Activated naive CD4-positive, alpha-beta T cell treated with anti-CD3 and anti-CD28 coated beads, Interleukin-2, amount 50 U/mL, for 24 hours (primary cell): ENCODE measurements at regions not wholly inside any gene's neighbourhood (a gene's known extent, or its start where the extent isn't known, plus 50 kb on each side); places are given as distances from the start of the nearest gene placed in this dataset.

Experiments
- H3K27ac Mint-ChIP-seq: one replicate; pipeline ENCODE4 v1.8.0; 2021; ENCODE audit warnings: mild to moderate bottlenecking, mixed read lengths
- H3K27me3 Mint-ChIP-seq: one replicate; pipeline ENCODE4 v1.8.0; 2021; ENCODE audit warnings: mixed read lengths
- H3K36me3 Mint-ChIP-seq: one replicate; pipeline ENCODE4 v1.8.0; 2021; ENCODE audit warnings: mixed read lengths
- H3K4me1 Mint-ChIP-seq: one replicate; pipeline ENCODE4 v1.8.0; 2021; ENCODE audit warnings: mixed read lengths
- H3K4me3 Mint-ChIP-seq: one replicate; pipeline ENCODE4 v1.8.0; 2021; ENCODE audit warnings: mild to moderate bottlenecking, mixed read lengths
- H3K9me3 Mint-ChIP-seq: one replicate; pipeline ENCODE4 v1.8.0; 2021; ENCODE audit warnings: mixed read lengths

DNA sequence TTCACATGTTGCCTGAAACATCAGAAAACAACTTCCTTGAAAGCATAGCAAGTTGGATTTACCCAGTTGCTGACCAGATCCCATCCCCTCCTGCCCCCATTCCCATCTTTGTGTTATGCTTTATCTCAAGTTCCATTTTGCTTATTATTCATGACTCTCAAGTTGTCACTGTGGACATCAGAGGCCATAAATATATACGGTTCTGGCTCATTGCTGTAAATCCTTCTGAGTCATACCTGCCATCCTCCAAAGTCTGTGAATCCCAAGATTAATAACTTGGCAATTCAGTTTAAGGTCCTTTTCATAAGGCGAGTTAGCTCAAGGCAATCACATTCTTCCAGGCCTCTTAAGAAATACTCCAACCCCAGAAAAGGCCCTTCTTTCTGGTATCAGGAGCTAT, 126.2 kb upstream of the C2CD4B start:
- Mint-ChIP-seq H3K9me3 (no peaks in the 10 kb centered on the region), H3K27me3 (peaks cover 19% of the 10 kb centered on the region)

DNA sequence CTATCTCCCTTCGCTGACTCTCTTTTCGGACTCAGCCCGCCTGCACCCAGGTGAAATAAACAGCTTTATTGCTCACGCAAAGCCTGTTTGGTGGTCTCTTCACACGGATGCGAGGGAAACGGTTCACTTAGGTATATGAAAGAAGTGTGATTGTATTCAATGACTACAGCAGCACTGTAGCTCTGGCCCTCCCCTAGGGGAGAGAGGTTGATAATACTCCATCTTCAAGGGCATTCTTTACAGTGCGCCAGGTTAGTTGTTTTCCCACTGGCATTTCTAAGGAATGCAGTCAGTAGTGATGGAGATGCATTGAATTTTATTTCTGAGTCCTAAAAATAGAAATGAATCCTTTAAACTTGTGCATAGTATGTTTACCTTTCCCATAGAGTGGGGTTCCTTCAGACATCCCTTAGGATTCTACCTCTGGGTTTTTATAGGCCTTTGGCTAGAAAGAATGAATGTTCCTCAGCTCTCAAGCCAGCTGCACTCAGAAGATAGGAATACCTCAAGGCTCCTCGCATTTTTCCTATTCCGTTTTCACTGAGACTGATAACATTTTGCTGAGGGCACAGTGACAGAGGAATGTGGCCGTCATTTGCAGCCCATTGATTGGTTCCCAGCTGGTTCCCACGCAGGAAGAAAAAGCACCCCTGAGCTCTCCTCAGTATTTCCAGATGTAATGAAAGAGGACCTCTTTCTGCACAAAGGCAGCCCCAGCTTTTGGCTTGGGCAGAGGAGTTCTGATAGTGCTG, 131.8 kb upstream of the C2CD4B start:
- Mint-ChIP-seq H3K4me1 (no peaks in the 10 kb centered on the region), H3K36me3 (no peaks in the 10 kb centered on the region), H3K27me3 (peaks cover 9% of the 10 kb centered on the region), H3K4me3 (no peak overlapping the region), H3K9me3 (no peaks in the 10 kb centered on the region), H3K27ac (no peak overlapping the region)

More for the DNA sequence above, 126.2 kb upstream of the C2CD4B start:
- H3K4me1 Mint-ChIP-seq, result no peaks in the 10 kb centered on the region
- no peak overlapping the region for H3K4me3 Mint-ChIP-seq
- H3K36me3 Mint-ChIP-seq, result no peaks in the 10 kb centered on the region
- H3K27ac Mint-ChIP-seq, result no peak overlapping the region

DNA sequence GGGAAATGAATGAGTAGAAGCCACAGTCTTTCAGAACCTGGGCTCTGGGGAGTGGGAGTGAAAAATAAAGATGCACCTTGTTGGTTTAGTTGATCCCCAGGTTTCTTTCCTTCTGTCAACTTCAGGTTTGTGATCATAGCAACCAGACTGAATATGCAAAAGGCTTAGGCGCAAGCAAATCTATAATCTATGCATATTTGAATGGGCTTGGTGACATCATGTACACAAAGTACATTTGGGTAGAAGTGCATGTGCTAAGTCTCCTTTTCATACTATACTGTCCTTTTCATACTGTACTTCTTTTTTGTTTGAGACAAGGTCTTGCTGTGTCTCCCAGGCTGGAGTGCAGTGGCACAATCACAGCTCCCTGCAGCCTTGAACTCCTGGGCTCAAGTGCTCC, 132.4 kb upstream of the C2CD4B start:
- H3K4me1 Mint-ChIP-seq, result no peaks in the 10 kb centered on the region
- H3K27ac Mint-ChIP-seq, result no peak overlapping the region
- H3K27me3 Mint-ChIP-seq, result peaks cover 15% of the 10 kb centered on the region
- H3K4me3 Mint-ChIP-seq, result no peak overlapping the region
- H3K9me3 Mint-ChIP-seq, result no peaks in the 10 kb centered on the region
- H3K36me3 Mint-ChIP-seq, result no peaks in the 10 kb centered on the region

DNA sequence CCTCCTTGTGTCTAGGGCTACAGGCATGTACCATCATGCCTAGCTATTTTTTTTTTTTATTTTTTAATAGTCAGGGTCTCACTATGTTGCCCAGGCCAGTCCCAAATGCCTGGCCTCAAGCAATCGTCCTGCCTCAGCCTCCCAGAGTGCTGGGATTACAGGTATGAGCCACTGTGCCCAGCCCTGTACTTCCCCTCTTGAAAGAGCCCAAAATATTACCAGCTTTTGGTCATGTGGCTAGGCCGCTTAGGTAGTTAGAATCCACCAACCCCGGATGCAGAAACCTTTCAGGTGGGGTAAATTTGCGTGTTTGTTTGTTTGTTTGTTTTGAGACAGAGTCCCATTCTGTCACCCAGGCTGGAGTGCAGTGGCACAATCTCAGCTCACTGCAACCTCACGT, 132.8 kb upstream of the C2CD4B start:
- H3K9me3 Mint-ChIP-seq, result no peaks in the 10 kb centered on the region
- H3K27me3 Mint-ChIP-seq, result peaks cover 15% of the 10 kb centered on the region
- H3K4me3 Mint-ChIP-seq, result no peak overlapping the region
- H3K36me3 Mint-ChIP-seq, result no peaks in the 10 kb centered on the region
- H3K4me1 Mint-ChIP-seq, result no peaks in the 10 kb centered on the region
- no peak overlapping the region for H3K27ac Mint-ChIP-seq

DNA sequence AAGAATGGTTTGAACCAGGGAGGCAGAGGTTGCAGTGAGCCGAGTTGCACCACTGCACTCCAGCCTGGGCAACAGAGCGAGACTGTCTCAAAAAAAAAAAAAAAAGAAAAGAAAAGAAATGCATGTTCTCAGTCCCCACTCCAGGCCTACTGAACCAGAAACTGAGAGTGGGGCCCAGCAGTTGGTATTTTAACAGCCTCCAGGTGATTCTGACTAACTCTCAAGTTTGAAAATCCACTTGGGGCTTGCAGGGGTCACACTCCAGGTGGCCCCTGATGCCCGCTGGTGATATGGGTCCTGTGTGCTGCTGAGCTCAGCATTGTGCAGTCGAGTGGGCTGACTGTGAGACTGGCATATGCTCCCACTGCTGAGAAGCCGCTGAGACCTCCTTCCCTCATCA, 133.7 kb upstream of the C2CD4B start:
- no peak overlapping the region for H3K4me3 Mint-ChIP-seq
- peaks cover 15% of the 10 kb centered on the region for H3K27me3 Mint-ChIP-seq
- no peaks in the 10 kb centered on the region for H3K4me1 Mint-ChIP-seq
- H3K27ac Mint-ChIP-seq, result no peak overlapping the region
- no peaks in the 10 kb centered on the region for H3K9me3 Mint-ChIP-seq
- no peaks in the 10 kb centered on the region for H3K36me3 Mint-ChIP-seq

DNA sequence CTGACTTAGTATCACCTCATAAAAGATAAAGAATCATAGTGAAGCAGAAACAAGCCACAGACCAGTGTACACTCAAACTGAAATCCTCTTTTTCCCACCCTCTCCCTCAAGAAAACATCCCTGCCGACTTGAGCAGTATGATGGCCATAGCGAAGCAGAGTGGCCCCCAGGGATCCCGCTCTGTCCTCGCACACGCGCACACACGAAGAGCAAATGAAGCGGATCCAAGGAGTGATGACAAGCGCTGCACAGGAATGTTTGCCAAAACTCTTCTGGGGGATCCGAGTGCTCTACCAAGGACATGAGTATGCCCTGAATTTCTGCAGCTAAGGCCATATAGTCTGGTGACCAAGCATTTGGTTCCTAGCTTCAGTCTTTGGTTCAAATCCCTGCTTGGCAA, 134.5 kb upstream of the C2CD4B start:
- Mint-ChIP-seq H3K9me3 (no peaks in the 10 kb centered on the region), H3K27me3 (peaks cover 14% of the 10 kb centered on the region), H3K4me3 (no peak overlapping the region), H3K36me3 (no peaks in the 10 kb centered on the region), H3K4me1 (no peaks in the 10 kb centered on the region), H3K27ac (no peak overlapping the region)

DNA sequence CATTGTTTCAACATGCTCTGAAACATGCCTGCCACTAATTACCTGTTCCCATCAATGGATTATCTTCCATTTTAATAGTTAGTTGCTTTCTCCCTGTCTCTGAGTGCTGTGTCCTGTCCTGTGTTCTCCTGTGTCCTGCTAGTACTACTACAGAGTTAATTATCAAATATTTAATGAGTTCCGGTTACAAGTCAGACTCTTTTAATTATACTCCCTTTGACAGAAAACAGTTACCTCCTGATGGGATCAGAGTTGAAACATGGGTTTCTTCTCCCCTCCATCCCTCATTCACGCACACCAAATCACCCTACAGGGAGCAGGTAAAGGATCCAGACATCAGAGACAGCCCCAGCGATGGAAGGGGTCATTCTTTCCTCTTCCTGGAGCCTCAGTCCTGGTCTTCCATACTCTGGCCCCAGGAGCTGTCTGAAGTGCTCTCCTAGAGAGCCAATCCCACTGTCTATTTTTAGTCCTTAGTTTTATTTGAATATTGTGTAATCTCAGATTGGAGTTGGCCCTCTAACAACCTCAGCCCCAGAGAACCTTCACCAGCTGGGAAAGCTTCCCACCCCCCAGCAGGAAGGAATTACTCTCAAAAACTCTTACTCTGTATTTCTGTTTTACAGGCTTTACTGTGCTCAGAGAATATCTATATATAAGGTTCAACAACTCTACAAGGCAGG, 137.0 kb upstream of the C2CD4B start:
- no peak overlapping the region for H3K27ac Mint-ChIP-seq
- no peaks in the 10 kb centered on the region for H3K9me3 Mint-ChIP-seq
- H3K4me1 Mint-ChIP-seq, result peaks cover 7% of the 10 kb centered on the region

DNA sequence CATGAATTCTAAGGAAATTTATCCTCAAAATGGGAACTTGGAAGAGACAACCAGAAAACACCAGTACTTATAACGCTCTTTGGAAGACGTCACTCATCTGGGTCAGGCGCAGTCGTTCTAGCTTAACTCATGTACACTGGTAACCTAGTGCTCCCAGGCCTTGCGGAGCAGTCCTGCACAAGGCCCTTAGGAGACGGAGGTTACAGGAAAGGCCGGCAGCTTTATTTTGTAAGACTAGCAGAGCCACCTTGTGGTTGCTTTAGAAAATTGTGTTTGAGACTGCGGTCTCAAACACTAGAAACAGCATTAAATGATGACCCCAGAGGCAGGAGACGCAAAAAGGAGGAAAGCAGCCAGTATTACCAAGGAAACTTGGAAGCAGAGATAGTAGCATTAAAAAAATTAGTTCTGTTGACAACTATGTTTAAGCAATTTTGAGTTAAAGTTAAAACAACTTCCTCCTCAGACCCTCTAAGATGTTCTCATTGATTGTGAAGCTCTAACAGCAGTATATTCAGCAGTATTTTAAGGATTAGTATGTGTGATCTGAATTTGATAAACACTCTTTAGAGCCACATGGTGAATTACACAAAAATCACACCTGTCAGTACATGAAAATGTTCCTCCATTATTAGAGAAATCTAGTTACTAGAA, 141.9 kb upstream of the C2CD4B start:
- Mint-ChIP-seq H3K4me1 (peaks cover 7% of the 10 kb centered on the region), H3K27ac (no peak overlapping the region), H3K27me3 (peaks cover 24% of the 10 kb centered on the region), H3K9me3 (peaks cover 3% of the 10 kb centered on the region), H3K4me3 (no peak overlapping the region), H3K36me3 (peaks cover under 1% of the 10 kb centered on the region)

More for the DNA sequence above, 137.0 kb upstream of the C2CD4B start:
- Mint-ChIP-seq H3K36me3 (no peaks in the 10 kb centered on the region), H3K27me3 (peaks cover 20% of the 10 kb centered on the region), H3K4me3 (no peak overlapping the region)

DNA sequence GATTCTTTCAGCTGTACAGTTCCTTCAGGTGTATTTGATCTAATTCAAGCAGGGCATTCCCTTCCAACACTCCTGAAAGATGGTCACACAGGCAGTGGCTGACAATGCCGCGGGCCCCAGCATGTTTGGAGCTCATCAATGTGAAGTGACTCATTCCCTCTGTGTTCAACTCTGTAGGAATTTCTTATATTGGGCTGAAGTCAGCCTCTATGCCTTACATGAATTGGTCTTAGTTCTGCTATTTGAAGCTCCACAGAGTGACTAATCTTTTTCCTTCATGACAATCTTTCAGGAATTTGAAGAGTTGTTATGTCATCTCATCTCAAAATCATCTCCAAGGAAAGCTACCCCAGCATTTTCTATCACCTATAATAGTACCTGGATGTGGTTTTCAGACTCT, 142.5 kb upstream of the C2CD4B start:
- Mint-ChIP-seq H3K27me3 (peaks cover 20% of the 10 kb centered on the region), H3K36me3 (peaks cover 1% of the 10 kb centered on the region), H3K27ac (no peak overlapping the region), H3K4me3 (no peak overlapping the region), H3K9me3 (peaks cover 6% of the 10 kb centered on the region), H3K4me1 (peaks cover 7% of the 10 kb centered on the region)

DNA sequence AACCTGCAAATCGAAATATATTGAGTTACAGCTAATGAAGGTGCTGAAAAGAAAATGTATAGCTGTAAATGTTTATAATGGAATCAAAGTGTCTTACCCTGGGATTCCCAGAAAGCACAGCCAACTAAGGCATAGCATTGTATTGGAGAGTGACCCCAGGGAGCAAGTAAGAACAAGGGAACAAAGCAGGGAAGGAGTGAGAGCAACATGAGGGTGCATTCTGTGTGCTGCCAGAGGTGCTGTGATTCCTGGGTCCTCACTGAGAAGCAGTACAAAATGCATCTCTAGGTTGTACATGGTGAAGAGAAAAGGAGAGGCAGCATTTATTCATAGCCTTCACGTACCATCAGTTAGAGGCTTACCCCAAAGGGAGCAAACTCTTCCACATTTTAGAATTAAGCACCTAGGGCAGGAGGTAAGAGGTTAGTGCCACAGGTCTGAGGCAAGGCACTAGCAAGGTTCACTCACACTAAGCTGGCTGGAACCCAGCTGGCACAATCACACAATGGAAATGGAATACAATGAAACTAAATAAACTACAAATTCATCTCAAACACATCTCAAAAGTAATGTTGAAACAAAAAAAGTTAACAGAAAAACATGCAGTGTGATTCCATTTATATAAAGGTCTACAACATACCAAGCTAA, 151.5 kb upstream of the C2CD4B start:
- Mint-ChIP-seq H3K4me1 (no peaks in the 10 kb centered on the region), H3K9me3 (peaks cover 6% of the 10 kb centered on the region), H3K36me3 (peaks cover 1% of the 10 kb centered on the region), H3K27me3 (peaks cover 11% of the 10 kb centered on the region), H3K4me3 (no peak overlapping the region), H3K27ac (no peak overlapping the region)

DNA sequence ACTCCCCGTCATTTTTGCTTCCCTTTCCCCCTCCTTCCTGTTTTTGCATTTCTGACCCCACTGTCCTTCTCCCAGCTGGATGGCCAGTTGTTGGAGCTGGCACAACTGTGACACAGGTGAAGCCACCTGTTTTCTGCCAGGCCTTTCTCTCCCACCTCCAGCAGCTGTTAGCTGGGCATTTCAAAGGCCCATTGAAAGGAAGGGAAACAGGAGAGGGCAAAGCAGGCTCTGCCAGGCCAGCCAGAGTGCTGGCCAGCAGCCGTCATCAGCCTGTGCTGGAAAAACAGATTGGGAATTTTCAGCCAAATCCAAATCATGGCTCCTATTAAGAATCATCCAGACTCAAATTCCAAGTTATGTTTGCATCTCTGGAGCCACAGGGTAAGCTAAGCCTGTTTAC, 155.2 kb upstream of the C2CD4B start:
- H3K4me3 Mint-ChIP-seq, result no peak overlapping the region
- H3K27me3 Mint-ChIP-seq, result peaks cover 14% of the 10 kb centered on the region
- no peak overlapping the region for H3K27ac Mint-ChIP-seq
- H3K9me3 Mint-ChIP-seq, result no peaks in the 10 kb centered on the region
- H3K36me3 Mint-ChIP-seq, result no peaks in the 10 kb centered on the region
- no peaks in the 10 kb centered on the region for H3K4me1 Mint-ChIP-seq

DNA sequence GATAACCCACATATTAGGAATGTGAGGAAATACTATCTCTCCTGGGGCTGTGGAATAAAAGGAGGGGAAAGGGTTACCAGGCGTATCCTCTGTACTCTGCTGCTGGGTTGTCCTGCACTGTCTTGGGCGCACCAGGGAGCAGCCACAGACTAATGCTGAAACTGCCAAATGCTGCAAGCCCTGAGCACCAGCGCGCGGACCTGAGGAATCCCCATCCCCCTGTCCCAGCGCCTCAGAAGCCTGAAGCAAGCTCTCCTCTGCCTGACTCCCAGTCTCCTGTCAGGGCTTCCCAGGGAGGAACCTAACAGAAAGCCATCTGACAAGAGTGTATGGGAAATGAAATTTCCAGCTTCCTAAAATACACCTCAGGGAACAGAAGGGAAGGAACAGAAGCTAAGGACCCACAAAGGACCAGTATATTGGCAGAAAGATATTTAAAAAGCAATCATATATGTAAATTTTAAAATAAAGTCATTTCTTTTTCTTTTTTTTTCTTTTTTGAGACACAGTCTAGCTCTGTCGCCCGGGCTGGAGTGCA, 158.3 kb upstream of the C2CD4B start:
- H3K4me3 Mint-ChIP-seq, result no peak overlapping the region

DNA sequence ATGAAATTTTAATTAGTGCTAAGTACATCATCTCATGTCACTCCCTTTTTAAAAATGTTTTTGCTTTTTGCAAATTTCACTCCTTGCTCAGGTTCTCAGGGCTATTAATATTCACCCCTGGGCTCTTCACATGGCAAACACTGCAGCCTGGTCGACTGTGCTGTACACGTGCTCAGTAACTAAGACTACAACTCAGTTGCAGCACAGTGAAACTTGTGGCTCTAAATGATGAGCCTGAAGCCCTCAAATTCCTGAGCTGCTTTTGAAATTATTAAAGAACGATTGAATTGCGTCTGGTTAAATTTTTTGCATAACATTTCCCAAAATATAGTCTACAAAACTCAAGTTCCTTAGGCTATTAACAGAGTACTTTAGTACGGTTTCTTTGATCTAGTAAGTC, 159.3 kb upstream of the C2CD4B start:
- Mint-ChIP-seq H3K27me3 (peaks cover 10% of the 10 kb centered on the region), H3K4me1 (no peaks in the 10 kb centered on the region), H3K27ac (no peak overlapping the region), H3K9me3 (no peaks in the 10 kb centered on the region), H3K36me3 (no peaks in the 10 kb centered on the region), H3K4me3 (no peak overlapping the region)

More for the DNA sequence above, 158.3 kb upstream of the C2CD4B start:
- Mint-ChIP-seq H3K36me3 (no peaks in the 10 kb centered on the region), H3K9me3 (no peaks in the 10 kb centered on the region), H3K27me3 (peaks cover 13% of the 10 kb centered on the region), H3K4me1 (no peaks in the 10 kb centered on the region), H3K27ac (no peak overlapping the region)

DNA sequence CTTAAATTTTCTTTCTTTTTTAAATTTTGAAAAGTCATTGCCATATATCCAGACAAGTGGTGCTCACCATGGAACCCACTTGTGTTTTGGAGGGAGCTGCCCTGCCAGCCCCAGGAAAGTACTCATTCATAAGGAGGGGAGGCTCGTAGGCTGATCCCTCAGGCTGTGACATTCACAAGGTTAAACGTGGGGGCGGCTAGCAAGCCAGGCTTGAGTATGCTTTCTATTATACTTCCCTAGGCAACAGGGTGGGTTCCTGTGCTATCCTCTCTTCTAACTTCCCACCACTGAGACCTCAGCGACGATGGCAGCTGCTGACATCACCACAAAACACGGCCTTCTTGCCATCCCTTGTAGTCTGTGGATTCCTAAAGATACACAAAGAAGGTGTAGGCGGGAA, 160.5 kb upstream of the C2CD4B start:
- H3K27ac Mint-ChIP-seq, result no peak overlapping the region
- no peaks in the 10 kb centered on the region for H3K9me3 Mint-ChIP-seq
- H3K4me3 Mint-ChIP-seq, result no peak overlapping the region
- H3K4me1 Mint-ChIP-seq, result no peaks in the 10 kb centered on the region
- H3K27me3 Mint-ChIP-seq, result peaks cover 9% of the 10 kb centered on the region
- H3K36me3 Mint-ChIP-seq, result no peaks in the 10 kb centered on the region

DNA sequence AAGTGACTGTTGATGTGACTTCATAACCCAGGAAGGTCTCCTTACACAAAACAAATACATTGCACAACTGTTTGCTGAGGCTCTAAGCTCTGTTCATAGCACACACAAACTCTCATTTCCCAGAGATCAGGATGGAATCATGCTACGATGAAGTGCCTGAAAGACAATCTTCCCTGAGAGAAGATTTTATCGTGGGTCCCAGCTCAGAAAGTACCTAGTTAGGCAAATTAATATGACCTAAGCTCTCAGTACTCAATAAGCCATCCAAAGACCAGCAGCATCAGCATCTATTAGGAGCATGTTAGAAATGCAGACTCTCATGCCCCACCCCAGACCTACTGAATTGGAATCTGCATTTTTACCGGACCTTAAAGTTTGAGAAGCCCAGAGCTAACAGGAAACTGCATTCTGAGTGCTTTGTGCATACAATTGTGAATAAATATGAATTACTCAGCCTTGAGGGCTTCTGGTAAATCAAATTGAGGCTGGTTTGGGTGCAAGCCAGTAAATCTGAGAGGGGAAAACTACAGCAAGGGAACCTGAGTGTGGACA, 161.5 kb upstream of the C2CD4B start:
- peaks cover 9% of the 10 kb centered on the region for H3K27me3 Mint-ChIP-seq
- no peak overlapping the region for H3K4me3 Mint-ChIP-seq
- H3K27ac Mint-ChIP-seq, result no peak overlapping the region
- no peaks in the 10 kb centered on the region for H3K9me3 Mint-ChIP-seq
- no peaks in the 10 kb centered on the region for H3K4me1 Mint-ChIP-seq
- H3K36me3 Mint-ChIP-seq, result no peaks in the 10 kb centered on the region
